Psoas muscle (tissue), 7 donors: ENCODE measurements at regions not wholly inside any gene's neighbourhood (a gene's known extent, or its start where the extent isn't known, plus 50 kb on each side); places are given as distances from the start of the nearest gene placed in this dataset.

Experiments
- ATAC-seq, 4 donors: fragments of 200-7000 bp; cut with Tn5 transposase; one replicate each; pipeline ENCODE4 v1.9.1; 2020; ENCODE audit warnings: moderate library complexity in 3 of 4, mild to moderate bottlenecking in 2 of 4
- DNase-seq, 2 donors: peaks; one replicate each; pipeline ENCODE4 v3.0.0-alpha.2; 2020
- H3K27ac ChIP-seq: fragments of 200-600 bp; one replicate; pipeline ENCODE4 v1.8.0; 2022
- H3K27me3 ChIP-seq, 3 donors: fragments of 200-600 bp in 1 of 3; one replicate each; pipeline versions ENCODE4 v1.6.1 to v1.8.0; 2013 to 2022; ENCODE audit warnings: low read length in 2 of 3, mild to moderate bottlenecking in 2 of 3, moderate library complexity in 1 of 3; ENCODE audit not compliant: insufficient read depth in 3 of 3
- H3K36me3 ChIP-seq, 2 donors: fragments of 200-600 bp in 1 of 2; one replicate each; pipeline versions ENCODE4 v1.6.1 to v1.8.0; 2013 to 2022; ENCODE audit warnings: low read depth in 1 of 2, mild to moderate bottlenecking in 1 of 2, moderate library complexity in 1 of 2; ENCODE audit not compliant: insufficient read depth in 1 of 2
- H3K4me1 ChIP-seq: fragments of 200-600 bp; one replicate; pipeline ENCODE4 v1.8.0; 2022
- H3K4me3 ChIP-seq: fragments of 200-600 bp; one replicate; pipeline ENCODE4 v1.8.0; 2022; ENCODE audit warnings: mild to moderate bottlenecking
- H3K9me3 ChIP-seq: fragments of 200-600 bp; one replicate; pipeline ENCODE4 v1.8.0; 2022
- WGBS, 3 donors: extraction: QIAGEN DNeasy Blood & Tissue Kit; methylation state at CpG; one replicate each; pipeline versions ENCODE4 v1.1.6 to v1.1.7; 2013; 5-methylcytosine and 5-hydroxymethylcytosine counted together
- intact Hi-C, 2 donors: fragments of 100-400 bp; cut with DNase I; formaldehyde crosslinking; loops; one replicate each; pipeline versions ENCODE4 v1.11.0 to v1.14.2; 2022
- TF ChIP-seq, protein P1 (sequence below): fragments of 200-600 bp; IDR thresholded peaks from one replicate; pipeline ENCODE4 v1.8.0; 2022; ENCODE audit warnings: antibody characterized with exemption
- donor health status: healthy with polysubstance abuse.
- donor health status: DM: no; HTN: no; CAD: no; lungs with moderate emphysema.
- donor health status: Bipolar disorder and iron deficiency.
- donor health status: healthy.
- donor health status: DM: yes; HTN: yes; CAD: no.
- donor health status: DM: no; HTN: no; CAD: no.
- donor health status: DM: yes; HTN: yes; CAD: no.

DNA sequence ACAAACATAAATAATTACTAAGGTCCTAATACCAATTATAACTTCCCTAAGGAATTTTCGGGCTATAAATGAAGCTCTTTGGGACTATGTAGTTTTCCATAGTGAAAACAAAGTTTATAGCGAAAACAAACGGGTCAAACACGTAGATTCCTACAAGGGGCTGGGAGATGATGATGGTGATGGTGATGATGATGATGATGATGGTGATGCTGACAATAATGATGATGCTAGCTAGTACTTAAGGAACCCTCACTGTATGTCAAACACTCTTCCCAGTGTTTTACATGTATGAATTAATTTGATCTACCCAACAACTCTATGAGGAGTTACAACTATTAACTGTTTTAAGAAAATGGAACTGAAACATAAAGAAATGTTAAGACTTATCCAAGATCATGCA lies 63.7 kb upstream of the PIK3R1 start:
- H3K27me3 ChIP-seq: no peaks in the 10 kb centered on the region
- no peak for ATAC-seq
- no peaks in the 10 kb centered on the region for H3K4me1 ChIP-seq
- TF ChIP-seq, protein P1, sequence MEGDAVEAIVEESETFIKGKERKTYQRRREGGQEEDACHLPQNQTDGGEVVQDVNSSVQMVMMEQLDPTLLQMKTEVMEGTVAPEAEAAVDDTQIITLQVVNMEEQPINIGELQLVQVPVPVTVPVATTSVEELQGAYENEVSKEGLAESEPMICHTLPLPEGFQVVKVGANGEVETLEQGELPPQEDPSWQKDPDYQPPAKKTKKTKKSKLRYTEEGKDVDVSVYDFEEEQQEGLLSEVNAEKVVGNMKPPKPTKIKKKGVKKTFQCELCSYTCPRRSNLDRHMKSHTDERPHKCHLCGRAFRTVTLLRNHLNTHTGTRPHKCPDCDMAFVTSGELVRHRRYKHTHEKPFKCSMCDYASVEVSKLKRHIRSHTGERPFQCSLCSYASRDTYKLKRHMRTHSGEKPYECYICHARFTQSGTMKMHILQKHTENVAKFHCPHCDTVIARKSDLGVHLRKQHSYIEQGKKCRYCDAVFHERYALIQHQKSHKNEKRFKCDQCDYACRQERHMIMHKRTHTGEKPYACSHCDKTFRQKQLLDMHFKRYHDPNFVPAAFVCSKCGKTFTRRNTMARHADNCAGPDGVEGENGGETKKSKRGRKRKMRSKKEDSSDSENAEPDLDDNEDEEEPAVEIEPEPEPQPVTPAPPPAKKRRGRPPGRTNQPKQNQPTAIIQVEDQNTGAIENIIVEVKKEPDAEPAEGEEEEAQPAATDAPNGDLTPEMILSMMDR: no peak
- H3K4me3 ChIP-seq: no peak overlapping the region
- 85 to 94% (median 93%) methylated on average over 4 of the region's 4 CpGs for WGBS, 3 donors
- no peak for DNase-seq
- intact Hi-C loops: no loop called here
- no peaks in the 10 kb centered on the region for H3K9me3 ChIP-seq
- no peaks in the 10 kb centered on the region for H3K36me3 ChIP-seq
- no peak overlapping the region for H3K27ac ChIP-seq

GRCh38 chr5:68149189-68149588 lies 66.4 kb upstream of the PIK3R1 start:
- WGBS, 3 donors: 70 to 92% (median 80%) methylated on average over 2 of the region's 2 CpGs
- DNase-seq (no peak), ATAC-seq (no peak)
- Histone ChIP-seq H3K27me3 (no peaks in the 10 kb centered on the region), H3K36me3 (no peaks in the 10 kb centered on the region), H3K4me3 (no peak overlapping the region), H3K9me3 (no peaks in the 10 kb centered on the region), H3K27ac (no peak overlapping the region), H3K4me1 (no peaks in the 10 kb centered on the region)
- TF ChIP-seq, protein P1: no peak
- intact Hi-C loops: no loop called here

GRCh38 chr5:68148096-68148495 lies 67.5 kb upstream of the PIK3R1 start:
- Histone ChIP-seq H3K4me3 (no peak overlapping the region), H3K4me1 (no peaks in the 10 kb centered on the region), H3K27ac (no peak overlapping the region), H3K27me3 (no peaks in the 10 kb centered on the region), H3K9me3 (no peaks in the 10 kb centered on the region), H3K36me3 (no peaks in the 10 kb centered on the region)
- ATAC-seq (no peak), DNase-seq (no peak)
- intact Hi-C loops: no loop called here
- TF ChIP-seq, protein P1: no peak
- WGBS, 3 donors: 77 to 78% (median 77%) methylated on average over 3 of the region's 3 CpGs

DNA sequence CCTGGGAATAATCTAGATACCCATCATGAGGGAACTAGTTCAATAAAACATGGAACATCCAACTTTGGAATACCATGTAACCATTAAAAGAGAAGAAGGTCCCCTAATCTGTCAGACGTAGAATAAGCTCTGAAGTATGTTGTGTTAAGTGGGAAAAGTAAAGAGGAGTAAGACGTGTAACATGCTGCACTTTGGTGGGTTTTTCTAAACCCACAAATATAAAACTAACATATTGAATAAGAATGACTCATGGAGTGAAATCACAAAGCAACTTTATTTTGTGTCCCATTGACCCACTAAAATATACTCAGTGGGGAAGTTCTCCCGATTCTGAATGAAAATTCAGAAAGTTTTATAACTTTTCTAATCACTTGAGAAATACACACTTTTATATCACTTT lies 67.9 kb upstream of the PIK3R1 start:
- H3K9me3 ChIP-seq: no peaks in the 10 kb centered on the region
- TF ChIP-seq, protein P1: no peak
- no peak overlapping the region for H3K4me3 ChIP-seq
- ATAC-seq (no peak), DNase-seq (no peak)
- intact Hi-C loops: no loop called here
- 70 to 90% (median 89%) methylated on average over 3 of the region's 3 CpGs for WGBS, 3 donors
- H3K27me3 ChIP-seq: no peaks in the 10 kb centered on the region
- H3K36me3 ChIP-seq: no peaks in the 10 kb centered on the region
- H3K27ac ChIP-seq: no peak overlapping the region
- no peaks in the 10 kb centered on the region for H3K4me1 ChIP-seq

- no peaks in the 10 kb centered on the region for H3K9me3 ChIP-seq
- 45 to 69% (median 53%) methylated on average over 4 of the region's 4 CpGs for WGBS, 3 donors
- no peak overlapping the region for H3K4me3 ChIP-seq
- no peaks in the 10 kb centered on the region for H3K36me3 ChIP-seq
- H3K27me3 ChIP-seq: no peaks in the 10 kb centered on the region
- DNase-seq (no peak), ATAC-seq (no peak)
- TF ChIP-seq, protein P1: no peak
- intact Hi-C loops: no loop called here
- H3K27ac ChIP-seq: no peak overlapping the region
- no peaks in the 10 kb centered on the region for H3K4me1 ChIP-seq
Observed at GRCh38 chr5:68141494-68141893, 74.1 kb upstream of the PIK3R1 start.
